NCI-H2081 treated with DMSO at 0.1 percent for 48 hours (cell line): ENCODE measurements at regions not wholly inside any gene's neighbourhood (a gene's known extent, or its start where the extent isn't known, plus 50 kb on each side); places are given as distances from the start of the nearest gene placed in this dataset.
"Not testable (repeated sequence)": the region's sequence is repeated elsewhere in the genome, so short reads cannot be mapped to it uniquely, and the experiment has no call there.

Experiments used
- DNase-seq: peaks from one replicate; lab custom pipeline; 2025; lab: John Stamatoyannopoulos, UW

DNA sequence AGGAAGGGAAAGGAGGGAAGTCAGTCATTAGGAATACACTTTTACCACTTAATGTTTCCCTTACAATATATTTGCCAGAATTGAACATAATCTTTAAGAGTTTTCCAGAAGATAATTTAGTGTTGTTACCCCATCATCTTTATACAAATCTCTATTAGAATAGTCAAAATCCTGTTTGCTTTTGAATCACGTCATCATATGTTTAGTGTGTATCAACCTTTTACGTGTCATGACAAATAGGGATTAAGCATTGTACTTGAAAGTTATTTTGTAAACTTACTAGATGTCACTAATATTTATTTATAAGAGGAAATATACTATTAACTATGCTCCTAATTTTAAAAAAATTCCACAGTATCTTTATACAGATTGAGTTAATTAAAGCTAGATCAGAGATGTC, 1899.5 kb downstream of the MAT2B start:
- no peak for DNase-seq

GRCh38 chr5:165405340-165405739, 1899.9 kb downstream of the MAT2B start:
- no peak for DNase-seq

GRCh38 chr5:165407352-165407751, 1901.9 kb downstream of the MAT2B start:
- no peak for DNase-seq

DNA sequence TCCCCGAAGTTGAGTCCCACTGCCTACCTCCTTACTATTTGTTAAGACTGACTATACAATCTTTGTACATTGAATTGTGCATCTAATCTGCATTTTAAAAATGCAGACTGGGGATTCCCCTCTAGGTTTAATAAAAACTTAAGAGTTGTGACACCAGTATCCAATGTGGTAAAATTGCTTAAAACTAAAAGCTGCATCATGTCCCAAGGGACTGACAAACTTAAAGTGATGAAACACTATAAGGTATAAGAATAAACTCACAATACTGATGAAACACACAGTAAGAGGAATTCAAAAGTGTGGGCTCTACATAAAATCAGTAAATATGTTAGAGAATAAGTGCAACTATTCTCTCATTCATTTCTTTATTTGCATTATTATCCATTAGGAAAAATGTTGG, 1905.1 kb downstream of the MAT2B start:
- DNase-seq, result no peak

GRCh38 chr5:165411532-165411931, 1906.1 kb downstream of the MAT2B start:
- DNase-seq, result not testable (repeated sequence)

GRCh38 chr5:165420493-165420892, 1915.1 kb downstream of the MAT2B start:
- DNase-seq, result no peak

DNA sequence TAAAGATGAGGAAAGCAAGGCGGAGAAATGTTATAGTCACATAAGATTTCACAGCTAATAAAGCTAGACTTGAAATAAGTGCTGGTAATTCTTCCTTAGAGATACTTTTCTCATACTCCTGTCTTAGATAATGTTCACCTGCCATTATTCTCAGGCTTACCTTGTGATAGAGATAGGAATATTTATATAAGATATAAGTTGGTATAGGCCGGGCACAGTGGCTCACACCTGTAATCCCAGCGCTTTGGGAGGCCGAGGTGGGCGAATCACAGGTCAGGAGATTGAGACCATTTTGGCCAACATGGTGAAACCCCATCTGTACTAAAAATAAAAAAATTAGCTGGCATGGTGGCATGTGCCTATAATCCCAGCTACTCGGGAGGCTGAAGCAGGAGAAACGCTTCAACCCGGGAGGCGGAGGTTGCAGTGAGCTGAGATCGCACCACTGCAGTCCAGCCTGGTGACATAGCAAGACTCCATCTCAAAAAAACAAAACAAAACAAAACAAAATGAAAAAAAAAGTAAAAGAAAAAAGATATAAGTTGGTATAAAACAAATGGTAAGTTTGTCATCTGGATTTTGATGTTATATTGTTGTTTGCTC, 1918.4 kb downstream of the MAT2B start:
- DNase-seq, result no peak

DNA sequence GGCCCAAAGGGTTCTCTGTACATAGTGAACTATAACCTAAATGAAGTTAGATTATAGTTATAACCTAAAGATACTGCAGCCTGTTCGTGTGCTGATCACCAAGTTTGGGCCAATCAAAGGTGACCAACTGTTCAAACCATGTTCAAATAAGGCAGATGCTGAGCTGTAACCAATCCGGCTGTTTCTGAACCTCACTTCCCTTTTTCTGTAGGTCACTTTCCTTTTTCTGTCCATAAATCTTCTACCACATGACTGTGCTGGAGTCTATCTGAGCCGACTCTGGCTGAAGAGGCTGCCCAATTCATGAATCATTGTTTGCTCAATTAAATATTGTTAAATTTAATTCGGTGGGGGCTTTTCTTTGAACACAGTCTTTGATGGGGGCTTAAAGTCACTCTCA, 1920.2 kb downstream of the MAT2B start:
- no peak for DNase-seq

DNA sequence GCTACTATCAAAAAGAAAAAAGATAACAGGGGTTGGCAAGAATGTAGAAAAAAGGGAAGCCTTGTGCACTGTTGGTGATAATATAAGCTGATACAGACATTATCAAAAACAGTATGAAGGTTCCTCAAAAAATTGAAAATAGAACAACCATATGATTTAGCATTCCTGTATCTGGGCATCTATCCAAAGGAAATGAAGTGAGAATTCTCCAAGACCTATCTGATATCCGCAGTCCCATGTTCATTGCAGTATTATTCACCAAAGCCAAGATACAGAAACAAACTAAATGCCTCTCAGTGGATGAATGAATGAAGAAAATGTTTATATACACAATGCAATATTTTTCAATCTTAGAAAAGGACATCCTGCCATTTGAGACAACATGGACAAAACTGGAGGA, 1943.3 kb downstream of the MAT2B start:
- no peak for DNase-seq

DNA sequence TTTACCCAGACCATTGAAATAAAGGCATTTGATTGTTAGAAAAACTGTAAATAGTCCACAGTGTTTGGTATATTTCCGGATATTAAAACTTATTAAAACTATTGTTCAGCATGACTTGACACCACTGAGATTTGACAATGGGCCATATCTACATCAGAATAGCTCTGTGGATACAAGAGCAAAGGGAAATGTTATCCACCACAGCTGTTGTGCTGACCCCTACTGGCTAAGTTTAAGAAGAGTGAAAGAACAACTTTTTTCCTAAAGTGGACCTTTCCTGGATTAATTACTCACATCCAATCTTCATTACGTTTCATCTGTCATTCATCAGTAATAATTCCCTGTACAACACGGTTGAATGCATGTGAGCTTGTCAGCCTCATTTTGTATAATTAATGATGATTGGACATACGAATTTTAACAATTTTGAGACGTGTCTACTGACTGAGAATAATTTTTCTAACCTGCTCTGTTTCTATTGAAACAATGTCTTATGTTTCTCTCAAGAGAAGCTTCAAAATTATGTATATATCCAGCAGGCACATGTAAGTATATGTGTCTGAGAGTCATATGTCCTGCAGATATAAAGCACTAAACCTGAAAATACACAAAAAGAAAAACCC, 1952.6 kb downstream of the MAT2B start:
- no peak for DNase-seq

DNA sequence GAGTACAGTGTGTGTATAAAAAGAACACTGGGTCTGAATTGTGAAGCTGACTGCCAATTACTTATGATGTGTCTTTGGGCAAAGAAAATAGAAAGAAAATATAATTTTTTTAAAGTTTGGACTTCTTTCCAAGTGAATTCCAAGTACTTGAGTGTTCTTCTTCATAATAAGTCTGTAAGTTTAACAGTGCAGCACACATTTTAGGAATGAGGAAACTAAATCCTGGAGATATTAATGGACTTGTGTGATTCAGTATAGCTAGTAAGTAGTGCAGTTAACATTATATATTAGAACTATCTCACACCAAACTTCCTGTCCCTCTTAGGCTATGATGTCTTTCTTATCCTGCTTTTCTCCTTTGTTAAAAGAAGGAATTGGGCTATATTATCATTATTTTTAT, 1953.8 kb downstream of the MAT2B start:
- DNase-seq, result no peak

GRCh38 chr5:165460911-165461310, 1955.5 kb downstream of the MAT2B start:
- DNase-seq, result no peak

DNA sequence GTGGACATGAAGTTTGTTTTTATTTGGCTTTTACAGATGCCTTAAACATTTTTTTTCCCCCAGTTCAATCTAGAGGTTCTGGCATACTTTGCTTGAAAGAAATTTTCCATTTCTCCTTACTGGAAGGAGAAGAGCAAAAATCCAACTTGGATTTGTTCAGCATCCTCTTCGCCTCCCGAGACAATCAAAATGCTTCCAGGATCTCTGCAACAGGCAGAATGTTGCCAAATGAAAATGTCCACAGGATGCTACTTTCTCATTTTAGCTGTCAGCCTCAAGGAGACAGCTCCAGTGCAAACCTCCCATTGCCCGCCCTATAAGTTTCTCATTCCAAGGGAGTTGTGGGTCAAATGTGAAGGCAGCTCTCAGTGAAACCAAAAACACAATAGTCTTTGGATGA, 1972.1 kb downstream of the MAT2B start:
- DNase-seq, result no peak

GRCh38 chr5:165495829-165496380, 1990.5 kb downstream of the MAT2B start:
- DNase-seq, result no peak

GRCh38 chr5:165497707-165498106, 1992.3 kb downstream of the MAT2B start:
- DNase-seq, result no peak

GRCh38 chr5:165502893-165503691, 1997.7 kb downstream of the MAT2B start:
- DNase-seq, result no peak

- DNase-seq, result no peak
Observed at GRCh38 chr5:165504674-165505073, 1999.3 kb downstream of the MAT2B start.

DNA sequence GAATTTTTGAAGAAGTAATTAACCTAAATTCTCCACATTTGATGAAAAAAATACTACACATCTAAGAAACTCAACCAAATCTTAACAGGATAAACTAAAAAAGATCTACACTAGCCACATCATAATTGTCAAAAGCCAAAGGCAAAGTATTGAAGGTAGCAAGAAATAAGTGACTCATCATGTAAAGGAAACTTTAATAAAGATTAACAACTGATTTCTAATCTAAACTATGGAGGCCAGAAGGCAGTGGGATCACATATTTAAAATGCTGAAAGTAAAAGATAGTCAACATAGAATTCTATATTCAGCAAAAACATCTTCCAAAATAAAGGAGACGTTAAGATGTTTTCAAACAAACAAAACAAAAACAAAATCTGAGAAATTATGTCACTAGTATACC, 2002.9 kb downstream of the MAT2B start:
- no peak for DNase-seq

- no peak for DNase-seq
Observed at GRCh38 chr5:165508861-165509260, 2003.4 kb downstream of the MAT2B start.

DNA sequence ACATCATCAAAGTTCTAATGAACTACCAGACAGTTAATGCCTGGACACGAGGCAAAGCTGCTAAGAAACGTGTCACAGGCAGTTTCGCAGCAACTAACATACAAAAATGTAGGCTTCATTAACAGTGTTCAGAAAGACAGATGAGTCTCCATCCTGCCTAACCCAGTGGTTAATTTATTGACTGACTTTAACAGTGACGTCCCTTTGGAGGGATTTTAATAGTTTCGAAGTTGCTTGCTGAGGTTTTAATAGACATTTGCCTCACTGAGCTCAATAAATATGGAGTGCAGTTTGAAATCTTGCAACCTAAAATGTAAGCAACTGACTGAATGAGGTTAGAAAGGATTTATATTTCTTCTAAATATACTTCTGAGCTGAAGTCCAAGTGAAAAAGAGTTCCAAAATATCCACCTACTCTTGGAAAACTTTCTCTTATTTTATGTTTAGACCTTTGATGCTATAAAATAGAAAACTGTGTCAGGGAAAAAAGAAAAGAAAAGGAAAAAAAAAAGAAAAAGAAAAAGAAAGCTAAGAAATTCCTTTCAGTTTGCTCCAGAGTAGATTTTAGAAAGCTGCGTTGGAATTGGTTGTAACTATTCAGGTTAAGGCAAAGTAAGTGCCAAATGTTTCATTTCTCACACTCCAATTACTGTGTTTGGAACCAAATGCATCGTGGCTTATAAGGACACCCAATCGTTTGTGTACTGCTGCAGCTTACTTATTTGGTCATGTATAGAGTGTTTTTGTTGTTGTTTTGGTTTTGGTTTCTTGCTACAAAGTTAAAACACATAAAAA, 2016.6 kb downstream of the MAT2B start:
- DNase-seq, result no peak

GRCh38 chr5:165525271-165525670, 2019.9 kb downstream of the MAT2B start:
- no peak for DNase-seq

DNA sequence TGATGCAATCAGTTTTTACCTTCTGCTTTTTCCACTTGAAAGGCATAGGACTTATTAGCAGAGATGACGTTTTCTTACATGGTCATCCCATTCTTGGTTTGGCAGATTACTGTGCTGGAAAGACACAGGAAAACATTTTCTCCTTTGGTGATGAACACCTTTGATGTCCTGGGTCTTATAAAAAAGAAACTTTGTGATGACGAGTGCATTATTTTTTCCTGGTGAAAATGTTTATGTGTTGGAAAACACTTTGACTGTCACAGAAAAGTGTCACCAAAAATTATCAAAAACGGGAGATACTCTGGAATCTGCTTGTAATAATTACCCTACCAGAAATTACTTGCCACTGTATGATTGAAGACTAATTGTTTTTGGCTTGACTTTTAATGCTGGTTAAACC, 2020.9 kb downstream of the MAT2B start:
- DNase-seq, result no peak
